ENCODE measurements at regions not wholly inside any gene's neighbourhood (a gene's known extent, or its start where the extent isn't known, plus 50 kb on each side); places are given as distances from the start of the nearest gene placed in this dataset.

GRCh38 chr14:85172290-85172689 is 357.7 kb upstream of the FLRT2 start:
- TF ChIP-seq POLR2A (IDR thresholded peaks at IDR 0.05; ENCODE audit: low read depth, low read length) = no peak
- no peak for TF ChIP-seq POLR2AphosphoS5 (IDR thresholded peaks at IDR 0.05; ENCODE audit: low read depth, low read length)
- TF ChIP-seq POU2F2 (IDR thresholded peaks at IDR 0.05; ENCODE audit: low read depth, low read length) = no peak
- no peak for TF ChIP-seq TAF1 (IDR thresholded peaks at IDR 0.05; ENCODE audit: low read depth, low read length)

Data from GM12891 (cell line).